Activated effector memory CD4-positive, alpha-beta T cell treated with anti-CD3 and anti-CD28 coated beads, Interleukin-2, amount 50 U/mL, for 16 hours (primary cell): ENCODE measurements at regions not wholly inside any gene's neighbourhood (a gene's known extent, or its start where the extent isn't known, plus 50 kb on each side); places are given as distances from the start of the nearest gene placed in this dataset.
"Not testable (repeated sequence)": the region's sequence is repeated elsewhere in the genome, so short reads cannot be mapped to it uniquely, and the experiment has no call there.

Source experiments
- DNase-seq: peaks from one replicate; pipeline ENCODE4 v3.0.0-alpha.2; 2020

DNA sequence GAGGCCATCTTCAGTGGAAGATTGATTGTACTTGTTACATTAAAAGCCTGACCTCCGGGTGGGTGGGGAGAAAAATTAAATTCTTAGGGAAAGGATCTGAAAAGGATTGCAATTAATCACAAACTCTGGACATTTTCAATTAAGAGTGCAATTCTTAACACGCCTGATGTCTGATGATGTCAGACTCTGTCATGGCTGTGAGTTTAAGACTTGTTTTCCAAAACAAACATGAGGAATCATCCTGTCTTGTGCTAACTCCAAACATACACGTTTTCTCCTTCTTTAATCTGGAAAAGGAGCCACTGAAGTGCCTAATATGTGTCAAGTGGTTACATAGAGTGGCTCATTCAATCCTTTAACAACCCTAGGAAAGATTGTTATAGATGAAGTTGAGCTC is 60.4 kb upstream of the SMIM23 start:
- no peak for DNase-seq

DNA sequence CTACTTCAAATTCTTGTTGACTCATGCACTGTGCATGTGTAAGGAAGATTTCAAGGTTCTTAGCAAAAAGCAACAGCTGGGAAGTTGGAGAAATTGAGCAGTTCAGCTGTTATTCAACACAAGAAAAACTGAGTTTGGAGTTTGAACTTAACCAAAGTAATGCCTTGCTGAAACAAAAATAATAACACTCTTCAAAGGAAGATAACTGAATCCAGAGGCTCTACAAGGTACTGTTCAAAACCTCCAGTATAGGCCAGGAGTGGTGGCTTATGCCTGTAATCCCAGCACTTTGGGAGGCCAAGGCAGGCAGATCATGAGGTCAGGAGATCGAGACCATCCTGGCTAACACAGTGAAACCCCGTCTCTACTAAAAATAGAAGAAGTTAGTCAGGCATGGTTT is 58.8 kb upstream of the SMIM23 start:
- DNase-seq, result not testable (repeated sequence)

DNA sequence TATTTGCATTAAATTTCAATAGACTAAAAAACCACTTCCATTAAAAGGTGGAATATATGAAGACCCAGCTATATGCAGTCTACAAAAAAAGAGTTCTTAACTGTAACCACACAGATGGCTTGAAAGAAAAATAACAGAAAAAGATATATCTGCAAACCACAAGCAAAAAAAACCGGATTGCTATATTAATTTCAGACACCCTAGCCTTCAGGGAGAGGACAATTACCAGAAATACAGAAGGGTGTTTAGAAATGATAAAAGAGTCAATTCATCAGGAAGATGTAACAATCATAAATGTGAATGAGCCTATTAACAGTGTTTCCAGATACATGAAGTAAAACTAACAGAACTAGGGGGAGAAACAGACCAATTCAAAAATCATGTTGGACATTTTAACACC is 56.9 kb upstream of the SMIM23 start:
- no peak for DNase-seq
